ENCODE measurements at regions not wholly inside any gene's neighbourhood (a gene's known extent, or its start where the extent isn't known, plus 50 kb on each side); places are given as distances from the start of the nearest gene placed in this dataset.

- no peak for TF ChIP-seq POLR2A (IDR thresholded peaks at IDR 0.05)
- TF ChIP-seq CTCF (IDR thresholded peaks at IDR 0.05), result no peak
These were observed 1024.6 kb downstream of the SORCS1 start for GRCh38 chr10:106139915-106140314.

Data from lower leg skin (tissue), 3 donors.